SKM-1 (cell line): ENCODE measurements at regions not wholly inside any gene's neighbourhood (a gene's known extent, or its start where the extent isn't known, plus 50 kb on each side); places are given as distances from the start of the nearest gene placed in this dataset.

ENCODE experiments used
- DNase-seq: peaks from one replicate; lab custom pipeline; 2025; ENCODE audit not compliant: unreplicated experiment; lab: John Stamatoyannopoulos, UW

DNA sequence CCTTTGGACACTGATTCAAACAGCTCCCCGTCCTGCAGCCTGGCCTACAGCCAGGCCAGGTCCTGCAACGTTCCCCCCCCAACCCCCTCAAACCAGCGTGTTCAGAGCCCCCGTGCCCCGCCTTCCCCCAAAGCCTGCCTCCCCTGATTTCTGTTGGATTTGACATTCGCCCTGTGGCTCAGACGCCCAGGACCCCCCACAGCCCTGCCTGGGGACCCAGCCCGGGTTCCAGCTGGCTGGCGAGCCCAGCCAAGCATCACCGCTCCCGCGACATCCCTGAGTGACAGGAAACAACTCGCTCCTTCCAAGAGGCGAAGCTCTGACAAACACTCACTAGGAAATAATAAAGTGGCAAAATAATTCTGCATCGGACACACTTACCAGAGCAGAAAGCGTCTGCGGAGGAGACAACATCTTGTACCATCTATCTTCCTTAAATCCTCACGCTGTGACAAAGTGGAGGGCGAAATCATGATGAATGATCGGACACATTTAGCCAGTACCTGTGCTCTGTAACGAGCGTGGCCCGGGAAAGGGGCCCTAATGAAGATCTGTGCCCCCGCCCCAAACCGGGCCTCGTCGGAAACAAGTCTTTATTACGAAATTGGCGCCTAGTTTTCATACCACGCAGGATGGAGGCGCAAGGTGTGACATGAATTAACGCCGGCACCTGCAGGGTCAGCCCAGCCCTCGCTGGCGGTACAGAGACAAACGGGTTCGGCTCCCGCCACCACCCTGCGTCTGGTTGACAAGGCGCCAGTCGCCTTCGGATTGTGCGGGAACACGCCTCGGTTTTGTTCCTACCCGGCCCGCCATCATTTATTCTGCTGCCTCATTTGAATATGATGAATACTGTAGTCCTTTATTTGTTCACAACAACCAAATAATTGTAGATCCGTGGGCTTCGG is 91.0 kb upstream of the MVB12B start:
- DNase-seq = no peak

DNA sequence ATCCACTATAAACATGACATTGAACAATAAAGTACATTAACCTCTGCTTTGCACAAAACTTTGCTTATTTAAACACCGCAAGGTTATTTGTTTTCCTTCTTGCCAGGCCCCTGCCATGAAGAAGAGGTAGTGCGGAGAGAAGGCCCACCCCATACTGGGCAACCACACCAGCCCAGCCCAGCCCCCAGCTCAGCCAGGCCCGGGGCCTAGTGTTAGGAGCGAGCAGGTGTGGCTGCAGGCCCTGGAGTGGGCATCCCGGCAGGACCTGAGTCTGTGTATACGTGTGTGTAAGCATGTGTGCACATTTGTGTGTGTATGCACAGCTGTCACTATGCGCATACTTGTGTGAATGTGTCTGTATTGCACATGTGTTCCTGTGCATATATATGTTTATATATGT is 90.4 kb upstream of the MVB12B start:
- DNase-seq = no peak

DNA sequence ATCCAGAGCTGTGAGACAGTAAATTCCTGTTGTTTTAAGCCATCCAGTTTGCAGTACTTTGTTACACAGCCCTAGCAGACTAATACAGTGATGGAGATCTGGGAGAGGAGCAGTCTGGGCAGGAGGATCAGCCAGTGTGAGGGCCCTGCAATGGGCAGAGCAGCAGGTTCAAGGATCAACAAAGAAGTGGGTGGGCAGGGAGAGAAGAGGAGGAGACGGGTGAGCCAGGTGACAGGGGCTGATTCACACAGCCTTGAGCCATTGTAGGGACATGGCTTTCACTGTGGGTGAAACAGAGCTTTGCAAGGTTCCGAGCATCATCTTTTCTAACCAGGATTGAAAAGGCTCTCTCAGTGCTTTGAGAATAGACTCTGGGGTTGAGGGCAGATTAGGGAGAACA is 88.2 kb upstream of the MVB12B start:
- no peak for DNase-seq

DNA sequence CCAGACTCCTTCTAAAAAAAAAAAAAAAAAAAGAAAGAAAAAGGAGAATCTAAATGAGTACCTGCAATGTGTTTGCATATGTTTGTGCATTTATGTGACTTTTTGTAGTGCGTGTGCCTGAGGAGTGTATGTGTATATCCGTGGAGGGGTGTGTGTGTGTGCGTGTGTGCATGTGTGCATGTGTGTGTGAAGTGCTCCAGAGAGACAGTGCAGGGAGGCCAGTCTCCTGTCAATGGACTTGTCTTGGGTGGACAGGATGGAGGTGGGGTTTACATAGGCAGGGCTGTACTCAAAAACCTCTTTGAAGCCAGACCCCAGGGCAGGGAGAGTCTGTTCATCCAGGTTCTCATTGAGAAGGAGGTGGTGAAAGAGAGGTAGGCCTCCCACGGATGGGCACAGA is 87.1 kb upstream of the MVB12B start:
- DNase-seq = no peak

DNA sequence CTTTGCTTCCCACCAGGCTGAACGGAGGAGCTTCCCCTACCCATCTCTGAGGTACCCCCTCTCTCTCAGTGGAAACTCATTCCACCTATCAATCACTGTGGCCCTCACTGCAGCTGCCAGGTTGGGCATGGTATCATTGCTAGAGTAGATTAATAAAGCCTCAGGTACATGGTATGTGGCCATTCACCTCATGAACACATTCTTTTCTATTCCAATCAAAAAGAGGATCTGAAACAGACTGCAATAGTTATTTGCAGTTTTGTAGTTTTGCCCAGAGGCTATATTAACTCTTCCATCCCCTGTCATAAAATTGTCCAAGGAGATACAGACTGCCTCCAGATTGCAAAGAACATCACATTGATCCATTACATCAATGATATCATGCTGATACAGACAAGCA is 85.8 kb upstream of the MVB12B start:
- no peak for DNase-seq

DNA sequence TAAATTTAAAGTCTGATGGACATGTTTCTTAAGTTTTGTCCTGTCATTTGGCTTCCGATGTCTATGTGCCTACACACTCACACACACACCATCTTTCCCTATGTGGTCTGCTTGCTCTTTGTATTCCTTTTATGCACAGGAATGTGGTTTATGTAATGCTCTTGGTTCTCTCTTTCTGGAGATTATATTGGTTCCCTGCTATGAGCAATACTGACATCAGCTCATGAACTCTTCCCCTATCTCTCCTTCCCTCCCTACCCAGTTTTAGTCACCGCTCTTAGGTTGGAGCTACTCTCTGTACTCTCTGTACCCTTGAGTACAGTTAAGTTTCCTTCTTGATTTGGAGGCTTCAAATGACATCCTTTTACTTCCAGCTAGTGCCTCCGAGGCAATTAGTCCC is 77.9 kb upstream of the MVB12B start:
- no peak for DNase-seq

DNA sequence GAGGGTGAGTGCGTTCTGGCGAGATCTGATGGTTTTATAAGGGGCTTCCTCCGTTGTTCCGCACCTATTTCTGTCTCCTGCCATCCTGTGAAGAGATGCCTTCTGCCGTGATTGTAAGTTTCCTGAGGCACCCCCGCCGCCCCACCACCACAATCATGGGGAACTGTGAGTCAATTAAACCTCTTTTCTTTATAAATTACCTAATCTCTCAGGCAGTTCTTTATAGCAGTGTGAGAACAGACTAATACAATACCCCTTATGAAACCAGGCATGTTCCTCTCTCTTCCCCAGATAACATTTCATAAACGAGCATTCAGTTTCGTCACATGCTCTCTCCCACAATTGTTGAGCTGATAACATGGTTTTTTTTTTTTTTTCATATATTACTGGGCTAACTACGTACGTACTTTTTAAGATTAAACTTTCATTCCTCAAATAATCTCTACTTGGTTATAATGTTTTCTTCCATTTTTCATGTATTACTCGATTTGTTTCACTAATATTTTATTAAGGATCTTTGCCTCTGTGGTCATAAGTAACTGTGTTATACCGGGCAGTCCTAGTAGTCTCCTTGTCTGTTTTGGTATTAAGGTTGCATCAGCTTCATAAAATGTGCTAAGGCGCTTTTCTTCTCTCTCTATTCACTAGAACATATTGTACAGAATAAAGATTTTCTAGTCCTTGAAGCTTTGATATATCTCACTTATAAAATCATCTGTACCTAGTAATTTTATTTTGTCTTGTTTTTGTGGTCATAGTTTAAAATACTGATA is 64.9 kb upstream of the MVB12B start:
- no peak for DNase-seq

DNA sequence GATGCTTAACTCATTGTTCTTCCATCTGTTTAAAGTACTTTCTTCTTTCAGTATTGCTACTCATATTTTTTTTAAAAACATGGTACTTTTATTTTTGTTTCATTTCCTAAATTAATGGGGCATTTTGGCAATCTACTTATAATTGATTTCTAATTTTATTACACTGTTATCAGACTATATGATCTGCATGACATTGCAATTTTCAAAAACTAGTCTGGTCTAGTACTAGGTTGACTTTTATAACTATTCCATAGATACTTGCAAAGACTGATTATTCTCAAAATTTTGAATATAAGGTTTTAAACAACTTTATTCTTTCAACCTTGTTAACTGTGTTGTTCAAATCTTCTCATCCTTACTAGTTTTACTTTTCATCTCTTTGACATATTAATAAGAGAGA is 63.9 kb upstream of the MVB12B start:
- DNase-seq = no peak

DNA sequence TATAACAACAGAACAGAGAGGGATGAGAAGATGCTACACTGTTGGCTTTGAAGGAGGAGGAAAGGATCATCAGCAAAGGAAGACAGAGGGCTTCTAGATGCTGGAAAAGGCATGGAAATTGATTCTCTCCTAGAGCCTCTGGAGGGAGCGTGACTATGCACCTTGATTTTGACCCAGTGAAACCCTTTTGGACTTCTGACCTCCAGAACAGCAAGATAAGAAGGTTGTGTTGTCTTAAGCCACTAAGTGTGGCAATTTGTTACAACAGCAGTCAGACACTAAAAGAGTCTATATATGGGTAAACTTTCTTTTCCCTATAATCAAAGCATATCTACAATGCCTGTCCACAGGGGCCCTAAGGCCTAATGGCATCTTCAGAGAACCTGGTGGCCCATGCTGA is 56.1 kb upstream of the MVB12B start:
- no peak for DNase-seq

DNA sequence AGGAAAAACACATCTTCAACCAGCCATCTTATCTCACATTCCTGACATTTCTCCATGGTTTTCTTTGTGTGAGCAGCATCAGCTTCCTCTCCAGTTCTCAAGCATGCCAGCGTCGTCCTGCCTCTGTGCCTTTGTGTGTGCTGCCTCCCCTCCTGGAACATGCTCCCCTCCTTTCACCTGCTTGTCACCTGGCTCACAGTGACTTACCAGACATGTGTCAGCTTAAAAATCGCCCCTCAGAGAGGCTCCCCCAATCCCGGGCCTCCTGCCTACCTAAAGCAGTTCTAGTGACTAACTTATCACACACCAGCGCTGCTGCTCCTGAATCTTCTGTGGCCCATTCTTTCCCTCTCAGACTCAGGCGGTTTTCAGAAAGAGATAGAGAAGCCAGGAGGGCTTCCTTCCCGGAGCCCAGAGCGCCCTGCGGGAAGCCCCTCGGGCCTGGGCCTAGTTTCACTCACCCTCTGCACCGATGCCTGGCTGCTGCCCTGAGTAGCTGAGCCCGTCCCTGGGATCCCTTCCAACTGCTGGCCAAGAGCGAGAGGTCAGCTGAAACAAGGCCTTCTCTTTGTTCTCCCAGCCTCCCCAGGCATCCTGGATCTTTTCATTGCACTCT is 51.1 kb upstream of the MVB12B start:
- no peak for DNase-seq

DNA sequence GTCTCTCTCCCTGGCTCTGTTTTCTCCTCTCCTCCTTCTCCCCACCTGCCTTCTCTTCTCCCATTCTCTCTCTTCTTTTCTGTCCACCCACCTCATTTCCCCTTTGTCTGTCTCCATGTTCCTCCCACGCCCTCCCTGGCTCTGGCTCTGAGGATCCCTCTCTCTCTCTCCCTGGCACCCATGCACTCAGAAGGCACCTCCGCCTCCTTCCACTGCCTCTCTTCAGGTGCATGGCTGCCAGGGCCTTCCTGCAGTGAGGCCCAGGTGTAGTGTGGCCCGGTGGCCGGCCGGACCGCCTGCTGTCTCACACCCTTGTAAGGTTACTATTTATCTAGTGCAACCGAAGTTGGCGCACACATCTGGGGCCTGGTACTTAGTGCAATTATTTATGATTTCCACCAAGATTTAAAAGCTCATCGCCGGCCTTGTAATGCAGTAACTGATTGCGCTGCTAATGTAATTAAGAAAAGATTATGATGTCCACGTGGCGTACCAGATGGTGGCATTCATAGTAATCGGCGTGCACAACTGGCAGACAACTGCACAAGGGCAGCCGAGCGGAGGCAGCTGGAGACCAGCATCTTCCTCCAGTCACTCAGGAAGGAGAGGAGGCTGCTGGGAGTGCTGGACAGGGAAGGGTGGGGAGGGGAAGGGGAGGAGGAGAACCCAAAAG is 50.4 kb upstream of the MVB12B start:
- no peak for DNase-seq
